LNCaP clone FGC (cell line): ENCODE measurements at regions not wholly inside any gene's neighbourhood (a gene's known extent, or its start where the extent isn't known, plus 50 kb on each side); places are given as distances from the start of the nearest gene placed in this dataset.

Experiments
- DNase-seq: peaks from one replicate; pipeline ENCODE4 v3.0.0-alpha.2; 2011; ENCODE audit warnings: low read depth
- H3K4me3 ChIP-seq: 2 replicates; pipeline ENCODE4 v1.5.1; 2011; ENCODE audit warnings: mild to moderate bottlenecking, low read depth, low read length, control low read depth
- TF ChIP-seq, protein P1 (sequence below): IDR thresholded peaks from 2 replicates; pipeline ENCODE4 v1.5.1; 2012; ENCODE audit warnings: mild to moderate bottlenecking; ENCODE audit not compliant: control insufficient read depth, insufficient read depth; ENCODE audit errors: extremely low read depth

DNA sequence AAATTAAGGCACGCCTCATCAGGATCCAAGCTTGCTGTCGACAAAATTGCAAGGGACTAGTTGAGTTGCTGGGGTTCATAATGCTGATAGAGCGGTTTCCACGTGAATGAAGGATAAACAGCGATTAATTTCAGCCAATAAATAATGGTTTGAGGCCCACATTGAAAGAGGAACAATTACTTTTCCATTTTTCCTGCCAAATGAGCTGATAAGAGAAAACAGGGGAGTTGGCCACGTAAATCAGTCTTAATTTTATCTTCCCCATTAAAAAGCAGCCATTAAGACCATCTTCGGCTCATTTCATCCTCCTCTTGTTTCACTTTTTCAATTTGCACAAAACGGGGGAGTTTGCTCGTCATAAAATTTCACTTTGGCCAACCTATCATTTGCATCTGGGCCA lies 235.5 kb upstream of the RRP15 start:
- TF ChIP-seq, protein P1, sequence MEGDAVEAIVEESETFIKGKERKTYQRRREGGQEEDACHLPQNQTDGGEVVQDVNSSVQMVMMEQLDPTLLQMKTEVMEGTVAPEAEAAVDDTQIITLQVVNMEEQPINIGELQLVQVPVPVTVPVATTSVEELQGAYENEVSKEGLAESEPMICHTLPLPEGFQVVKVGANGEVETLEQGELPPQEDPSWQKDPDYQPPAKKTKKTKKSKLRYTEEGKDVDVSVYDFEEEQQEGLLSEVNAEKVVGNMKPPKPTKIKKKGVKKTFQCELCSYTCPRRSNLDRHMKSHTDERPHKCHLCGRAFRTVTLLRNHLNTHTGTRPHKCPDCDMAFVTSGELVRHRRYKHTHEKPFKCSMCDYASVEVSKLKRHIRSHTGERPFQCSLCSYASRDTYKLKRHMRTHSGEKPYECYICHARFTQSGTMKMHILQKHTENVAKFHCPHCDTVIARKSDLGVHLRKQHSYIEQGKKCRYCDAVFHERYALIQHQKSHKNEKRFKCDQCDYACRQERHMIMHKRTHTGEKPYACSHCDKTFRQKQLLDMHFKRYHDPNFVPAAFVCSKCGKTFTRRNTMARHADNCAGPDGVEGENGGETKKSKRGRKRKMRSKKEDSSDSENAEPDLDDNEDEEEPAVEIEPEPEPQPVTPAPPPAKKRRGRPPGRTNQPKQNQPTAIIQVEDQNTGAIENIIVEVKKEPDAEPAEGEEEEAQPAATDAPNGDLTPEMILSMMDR, result no peak
- DNase-seq, result no peak
- H3K4me3 ChIP-seq, result no peak overlapping the region

DNA sequence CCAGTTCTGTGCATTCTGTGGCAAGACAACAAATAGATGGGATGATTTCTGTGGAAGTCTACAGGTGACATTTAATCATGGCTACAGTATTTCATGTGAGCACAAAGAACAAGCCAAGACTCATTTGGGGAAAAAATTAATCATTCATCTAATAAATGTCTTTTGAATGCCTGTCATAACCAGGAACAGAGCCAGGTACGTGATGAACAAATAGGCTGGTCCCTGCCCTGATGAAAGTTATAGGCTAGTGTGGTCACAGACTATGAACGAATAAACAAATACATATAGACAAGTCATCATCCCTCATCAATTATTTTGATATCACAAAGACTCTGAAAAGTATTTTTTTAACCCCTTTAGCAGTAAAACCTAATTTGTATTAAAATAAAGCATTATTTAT lies 226.4 kb upstream of the RRP15 start:
- TF ChIP-seq, protein P1, result no peak
- H3K4me3 ChIP-seq, result no peak overlapping the region
- no peak for DNase-seq

DNA sequence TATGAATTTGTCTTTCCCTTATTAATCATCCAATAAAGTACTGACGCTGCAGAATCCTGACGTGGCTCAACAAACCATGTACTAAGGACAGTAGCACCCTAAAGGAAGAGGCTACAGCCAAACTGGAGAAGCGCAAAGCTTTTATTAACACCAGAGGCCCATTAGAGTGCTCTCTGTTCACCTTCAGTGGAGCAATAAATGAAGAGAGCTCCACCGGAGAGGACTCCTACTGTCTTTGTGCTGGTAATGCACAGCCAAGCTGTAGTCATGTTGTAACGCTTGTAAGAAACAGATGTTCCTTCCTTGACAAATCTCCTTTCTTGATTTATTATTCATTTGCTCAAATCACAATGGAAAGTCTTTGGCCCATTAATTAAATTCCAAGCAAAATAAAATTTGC lies 220.7 kb upstream of the RRP15 start:
- TF ChIP-seq, protein P1, result no peak
- DNase-seq, result no peak
- H3K4me3 ChIP-seq, result no peak overlapping the region

DNA sequence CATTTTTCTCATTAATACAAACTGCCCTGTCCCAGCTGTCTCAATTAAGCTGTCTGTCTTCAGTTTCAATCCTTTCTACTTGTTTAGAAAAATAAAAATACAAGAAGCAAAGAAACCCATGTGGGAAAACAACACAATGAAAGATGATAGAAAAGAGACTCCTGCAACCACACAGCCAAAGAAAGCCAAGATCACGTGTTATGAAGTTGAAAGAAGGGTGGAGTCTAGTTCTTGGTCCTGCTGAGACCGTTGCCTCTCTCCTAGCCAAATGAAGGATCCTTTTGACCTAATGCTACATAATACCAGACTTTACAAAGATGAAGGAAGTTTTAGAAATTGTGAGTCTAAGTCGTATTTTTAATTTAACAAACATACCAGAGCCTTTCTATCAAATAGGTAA lies 218.8 kb upstream of the RRP15 start:
- DNase-seq, result no peak
- no peak overlapping the region for H3K4me3 ChIP-seq
- TF ChIP-seq, protein P1, result no peak

DNA sequence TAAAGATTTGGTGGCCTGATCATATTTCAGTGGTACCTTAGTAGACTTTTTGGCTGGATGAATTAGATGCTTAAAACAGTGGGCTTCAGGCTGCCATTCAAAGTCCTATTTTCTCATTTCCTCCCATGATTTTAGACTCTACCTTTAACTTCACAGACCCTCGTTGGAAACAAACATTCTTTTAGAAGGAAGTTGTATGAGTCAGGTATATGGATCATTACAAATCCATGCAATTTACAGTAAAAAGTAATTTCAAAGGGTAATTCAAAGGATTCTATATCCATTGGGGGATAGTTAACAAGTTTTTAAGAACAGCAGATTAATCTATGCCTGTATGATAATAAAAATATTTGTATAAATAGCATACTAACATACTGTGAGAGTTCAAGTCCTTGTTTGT lies 216.9 kb upstream of the RRP15 start:
- DNase-seq, result no peak
- TF ChIP-seq, protein P1, result no peak
- H3K4me3 ChIP-seq, result no peak overlapping the region

DNA sequence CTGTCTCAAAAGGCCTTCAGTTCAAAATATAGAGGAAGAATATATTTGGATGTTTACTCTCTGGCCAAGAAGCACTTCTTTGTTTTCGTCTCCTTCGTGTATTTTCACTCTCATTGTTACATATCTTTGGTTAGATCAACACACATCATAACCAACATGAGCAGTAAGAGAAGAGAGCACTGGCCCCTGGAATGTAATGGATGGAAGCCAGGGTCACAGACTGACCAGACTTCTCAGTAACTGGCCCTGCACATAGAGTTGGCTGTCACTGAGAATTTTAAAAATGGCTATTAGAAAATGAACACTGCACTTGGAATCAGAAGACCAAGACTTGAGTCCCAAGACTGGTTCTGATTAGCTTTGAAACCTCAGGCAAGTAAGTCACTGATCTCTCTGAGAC lies 215.9 kb upstream of the RRP15 start:
- TF ChIP-seq, protein P1, result no peak
- DNase-seq, result no peak
- H3K4me3 ChIP-seq, result no peak overlapping the region

DNA sequence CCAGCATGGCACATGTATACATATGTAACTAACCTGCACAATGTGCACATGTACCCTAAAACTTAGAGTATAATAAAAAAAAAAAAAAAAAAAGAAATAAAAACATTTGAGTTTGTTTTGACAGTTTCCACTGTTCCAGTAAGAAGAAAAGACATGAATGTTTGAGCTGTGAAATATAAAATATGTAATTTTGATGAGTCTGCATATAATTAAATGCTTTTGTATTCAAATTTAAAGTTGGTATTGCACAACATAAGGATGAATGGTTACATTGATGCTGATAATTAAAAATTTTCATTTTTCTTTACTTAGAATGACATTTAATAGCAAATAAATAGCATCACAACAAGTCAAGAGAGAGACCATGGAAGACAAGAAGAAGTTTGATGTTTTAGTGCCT lies 212.0 kb upstream of the RRP15 start:
- TF ChIP-seq, protein P1, result no peak
- no peak overlapping the region for H3K4me3 ChIP-seq

More for the DNA sequence above, 212.0 kb upstream of the RRP15 start:
- no peak for DNase-seq
